Heart right ventricle (tissue), 16 donors: ENCODE measurements at regions not wholly inside any gene's neighbourhood (a gene's known extent, or its start where the extent isn't known, plus 50 kb on each side); places are given as distances from the start of the nearest gene placed in this dataset.
A peak's percentile ranks its signal among the peaks of the same experiment; 100 is the strongest.

Experiments
- ATAC-seq, 8 donors: fragments of 200-7000 bp; cut with Tn5 transposase; one replicate each; pipeline ENCODE4 v1.9.1; 2020; ENCODE audit warnings: mild to moderate bottlenecking in 8 of 8, moderate library complexity in 8 of 8, moderate number of reproducible peaks in 1 of 8
- DNase-seq, 2 donors: peaks; one replicate each; pipeline ENCODE4 v3.0.0-alpha.2; 2020
- H3K27ac ChIP-seq, 10 donors: fragments of 200-600 bp; sonication (generic) in 2 of 10; one replicate each; pipeline versions ENCODE4 v1.5.0 to v1.8.0; 2020 to 2022; ENCODE audit warnings: mild to moderate bottlenecking in 3 of 10
- H3K27me3 ChIP-seq, 7 donors: fragments of 200-600 bp; one replicate each; pipeline ENCODE4 v1.8.0; 2021 to 2022; ENCODE audit warnings: mild to moderate bottlenecking in 2 of 7
- H3K36me3 ChIP-seq, 9 donors: fragments of 200-600 bp; sonication (generic) in 1 of 9; one replicate each; pipeline versions ENCODE4 v1.5.0 to v1.8.0; 2020 to 2022; ENCODE audit warnings: mild to moderate bottlenecking in 2 of 9
- H3K4me1 ChIP-seq, 9 donors: fragments of 200-600 bp; sonication (generic) in 1 of 9; one replicate each; pipeline versions ENCODE4 v1.5.0 to v1.8.0; 2020 to 2022; ENCODE audit warnings: mild to moderate bottlenecking in 4 of 9
- H3K4me3 ChIP-seq, 10 donors: fragments of 200-600 bp; sonication (generic) in 2 of 10; one replicate each; pipeline versions ENCODE4 v1.5.0 to v1.8.0; 2020 to 2022; ENCODE audit warnings: mild to moderate bottlenecking in 7 of 10, moderate library complexity in 2 of 10
- H3K9me3 ChIP-seq, 11 donors: fragments of 200-600 bp in 10 of 11; sonication (generic) in 2 of 11; one replicate each; pipeline versions ENCODE4 v1.5.0 to v1.8.0; 2013 to 2022; ENCODE audit warnings: mild to moderate bottlenecking in 2 of 11, control low read depth in 1 of 11, moderate library complexity in 1 of 11
- CTCF ChIP-seq, 9 donors: fragments of 200-600 bp; sonication (generic) in 2 of 9; IDR thresholded peaks; one replicate each; pipeline versions ENCODE4 v1.5.0 to v1.8.0; 2021 to 2022; ENCODE audit warnings: antibody characterized with exemption in 9 of 9, mild to moderate bottlenecking in 5 of 9, moderate library complexity in 1 of 9
- WGBS, 2 donors: extraction: QIAGEN DNeasy Blood & Tissue Kit; methylation state at CpG; one replicate each; pipeline ENCODE4 v1.1.7; 2013; ENCODE audit warnings: inconsistent platforms in 1 of 2; 5-methylcytosine and 5-hydroxymethylcytosine counted together
- intact Hi-C, 10 donors: fragments of 100-400 bp; cut with DNase I; formaldehyde crosslinking; loops; one replicate each; pipeline versions ENCODE4 v1.11.1 to v1.14.2; 2022
- donor health status: Arrhythmogenic right ventricular cardiomyopathy.
- donor health status: ischemic (EF 13 %, LVEDD 7.1; RV severe dilation, severe dysfunction).
- donor health status: healthy with polysubstance abuse.
- donor health status: DM: no; HTN: yes; CAD: no.
- donor health status: DM: no; HTN: no; CAD: no.
- donor health status: ischemic (EF 25% LVEDD 6.9; RV normal size, moderate dysfunction).
- donor health status: ischemic (EF 25% LVEDD 5.7; RV mildly dilated, moderate dysfunction).
- donor health status: healthy.
- donor health status: DM: yes; HTN: yes; CAD: no.
- donor health status: Ischemic cardiomyopathy.
- donor health status: ischemic (EF 35%, LVEDD 5.7; RV mildly dilated, moderate dysfunction).
- donor health status: nonischemic (EF 11% LVEDD 7.7; RV severe dilation, severe dysfunction).
- donor health status: DM: yes; HTN: yes; CAD: no.
- donor health status: PGD.
- donor health status: ischemic (EF 29% LVEDD 5.4; RV normal size, mild dysfunction).
- donor health status: nonischemic (EF 23%, LVEDD 6.1; RV moderate dilation, normal function).

GRCh38 chr10:63799521-63800300, 278.5 kb downstream of the REEP3 start:
- peak overlapping the region; percentile 32 to 81 (median 70) for H3K27ac ChIP-seq
- 44 to 56% methylated on average over 8 of the region's 8 CpGs for WGBS, 2 donors

GRCh38 chr10:63801166-63801565, 280.0 kb downstream of the REEP3 start:
- no peak for TF ChIP-seq CTCF (IDR thresholded peaks at IDR 0.05)
- no peaks in the 10 kb centered on the region for H3K36me3 ChIP-seq
- H3K9me3 ChIP-seq: peaks cover 0 to 6% (median 0%) of the 10 kb centered on the region in 11 donors
- H3K4me1 ChIP-seq: peaks cover 0 to 32% (median 22%) of the 10 kb centered on the region in 9 donors
- intact Hi-C loops: no loop called here
- DNase-seq (no peak), ATAC-seq (peak in 4 of 8 donors; percentile 3 to 56 (median 28))
- no peaks in the 10 kb centered on the region for H3K27me3 ChIP-seq
- peak overlapping the region in 8 of 10 donors; percentile 55 to 81 (median 70) for H3K27ac ChIP-seq
- H3K4me3 ChIP-seq: no peak overlapping the region
- 39 to 50% methylated on average over 4 of the region's 4 CpGs for WGBS, 2 donors

More at GRCh38 chr10:63799521-63800300, 278.5 kb downstream of the REEP3 start:
- Histone ChIP-seq H3K36me3 (no peaks in the 10 kb centered on the region), H3K9me3 (no peaks in the 10 kb centered on the region), H3K4me1 (peaks cover 0 to 32% (median 22%) of the 10 kb centered on the region in 9 donors), H3K4me3 (peak overlapping the region in 2 of 10 donors; percentile 3 to 17), H3K27me3 (no peaks in the 10 kb centered on the region)
- TF ChIP-seq CTCF (IDR thresholded peaks at IDR 0.05): no peak
- intact Hi-C loops: loop anchor here in 1 of 10 donors (5.0 kb wide), 1 partner anchor 77 kb away; no protein-coding TSS in a partner anchor
- ATAC-seq: peak in 3 of 8 donors; percentile 14 to 40 (median 34)
- DNase-seq: no peak

- 25 to 37% methylated on average over 2 of the region's 2 CpGs for WGBS, 2 donors
- intact Hi-C loops: no loop called here
- H3K9me3 ChIP-seq: peaks cover 0 to 25% (median 9%) of the 10 kb centered on the region in 11 donors
- H3K36me3 ChIP-seq: no peaks in the 10 kb centered on the region
- no peak overlapping the region for H3K4me3 ChIP-seq
- no peak for DNase-seq
- peaks cover 0 to 4% (median 0%) of the 10 kb centered on the region in 9 donors for H3K4me1 ChIP-seq
- no peak for ATAC-seq
- no peak for TF ChIP-seq CTCF (IDR thresholded peaks at IDR 0.05)
- H3K27me3 ChIP-seq: no peaks in the 10 kb centered on the region
- no peak overlapping the region for H3K27ac ChIP-seq
Observed at GRCh38 chr10:63806330-63806729, 285.1 kb downstream of the REEP3 start.

- Histone ChIP-seq H3K9me3 (peaks cover 0 to 19% (median 0%) of the 10 kb centered on the region in 11 donors), H3K36me3 (no peaks in the 10 kb centered on the region), H3K27ac (no peak overlapping the region), H3K27me3 (no peaks in the 10 kb centered on the region), H3K4me1 (no peaks in the 10 kb centered on the region), H3K4me3 (no peak overlapping the region)
- intact Hi-C loops: no loop called here
- TF ChIP-seq CTCF (IDR thresholded peaks at IDR 0.05): no peak
- ATAC-seq (no peak), DNase-seq (no peak)
- WGBS, 2 donors: 34 to 42% methylated on average over 2 of the region's 2 CpGs
Observed at GRCh38 chr10:63812501-63812900, 291.3 kb downstream of the REEP3 start.
